Endothelial cell of umbilical vein (primary cell): ENCODE measurements at regions not wholly inside any gene's neighbourhood (a gene's known extent, or its start where the extent isn't known, plus 50 kb on each side); places are given as distances from the start of the nearest gene placed in this dataset.

Source experiments
- BruUV-seq: library from RNA; stranded (reverse); fragments of 400-500 nt; replicated peaks from 2 replicates; lab custom pipeline; 2021; lab: Mats Ljungman, UMichigan
- CTCF ChIA-PET: fragments of 300-600, 350-600 bp; sonication (Branson Sonifier 250); formaldehyde crosslinking; loops from one replicate; lab custom pipeline; 2021; ENCODE audit warnings: antibody characterized with exemption, inconsistent platforms; lab: Charles Lee
- POLR2A ChIA-PET: fragments of 300-600, 350-600 bp; sonication (Branson Sonifier 250); formaldehyde crosslinking; loops from one replicate; lab custom pipeline; 2021; ENCODE audit warnings: antibody characterized with exemption, inconsistent platforms; lab: Charles Lee
- DNase-seq: peaks from one replicate; pipeline ENCODE4 v3.0.0-alpha.2; 2011; ENCODE audit warnings: low read depth, low spot score
- FAIRE-seq: peaks from 2 replicates; lab custom pipeline; 2011; peaks lifted over from hg19 to GRCh38; lab: Jason Lieb, UNC
- H2AFZ ChIP-seq: 2 replicates; pipeline ENCODE4 v1.6.0; 2012; ENCODE audit warnings: low read depth, low read length, control low read depth, inconsistent platforms
- H3K27ac ChIP-seq: 2 replicates; pipeline ENCODE4 v1.5.1; 2011; ENCODE audit warnings: low read depth, mild to moderate bottlenecking, control low read depth, low read length, moderate library complexity; ENCODE audit not compliant: insufficient read depth
- H3K27me3 ChIP-seq, 2 experiments: 2 replicates each; pipeline versions ENCODE4 v1.6.0 to v1.6.1; 2011; ENCODE audit warnings: low read length in 2 of 2, mixed read lengths in 1 of 2; ENCODE audit not compliant: control insufficient read depth in 2 of 2, insufficient read depth in 2 of 2
- H3K36me3 ChIP-seq, 2 experiments: 2 replicates in 1 of 2; 3 replicates in 1 of 2; pipeline ENCODE4 v1.5.1; 2011; ENCODE audit warnings: low read length in 2 of 2, mild to moderate bottlenecking in 1 of 2, moderate library complexity in 1 of 2; ENCODE audit not compliant: control insufficient read depth in 2 of 2, insufficient read depth in 2 of 2; ENCODE audit errors: extremely low read depth in 1 of 2
- H3K4me1 ChIP-seq: 3 replicates; pipeline ENCODE4 v1.5.1; 2011; ENCODE audit warnings: mild to moderate bottlenecking, low read length; ENCODE audit not compliant: control insufficient read depth, insufficient read depth; ENCODE audit errors: extremely low read depth
- H3K4me2 ChIP-seq: 2 replicates; pipeline ENCODE4 v1.6.1; 2011; ENCODE audit warnings: low read length, control low read depth, mixed read lengths; ENCODE audit not compliant: insufficient read depth
- H3K4me3 ChIP-seq, 3 experiments: fragments of 200-600 bp in 1 of 3; sonication (generic), shearing (Covaris generic) in 1 of 3; replicated peaks in 1 of 3; 2 replicates each; pipeline ENCODE4 v1.5.1; 2011 to 2016; ENCODE audit warnings: control low read depth in 3 of 3, low read length in 3 of 3, mild to moderate bottlenecking in 2 of 3, inconsistent platforms in 1 of 3, low read depth in 1 of 3, moderate library complexity in 1 of 3; ENCODE audit not compliant: insufficient read depth in 1 of 3
- H3K79me2 ChIP-seq: 2 replicates; pipeline ENCODE4 v1.6.0; 2012; ENCODE audit warnings: low read length, inconsistent platforms; ENCODE audit not compliant: control insufficient read depth, insufficient read depth
- H3K9ac ChIP-seq: replicated peaks from 2 replicates; pipeline ENCODE3; 2011; ENCODE audit warnings: low read length, control low read depth; ENCODE audit not compliant: insufficient read depth; ENCODE audit errors: extremely low read depth
- H3K9me1 ChIP-seq: replicated peaks from 3 replicates; pipeline ENCODE4 v1.6.0; 2011; ENCODE audit warnings: mild to moderate bottlenecking, low read length; ENCODE audit not compliant: control insufficient read depth, insufficient read depth; ENCODE audit errors: extremely low read depth
- H3K9me3 ChIP-seq: replicated peaks from 2 replicates; pipeline ENCODE4 v1.5.1; 2012; ENCODE audit warnings: low read length, inconsistent platforms; ENCODE audit not compliant: control insufficient read depth, insufficient read depth
- H4K20me1 ChIP-seq: replicated peaks from 2 replicates; pipeline ENCODE3; 2011; ENCODE audit warnings: mild to moderate bottlenecking, low read length; ENCODE audit not compliant: control insufficient read depth, insufficient read depth; ENCODE audit errors: extremely low read depth
- EZH2 ChIP-seq: IDR thresholded peaks from 2 replicates; pipeline ENCODE4 v1.6.1; 2012; ENCODE audit warnings: borderline replicate concordance, low read depth, mild to moderate bottlenecking, moderate library complexity, low read length, inconsistent platforms; ENCODE audit not compliant: severe bottlenecking
- FOS ChIP-seq: IDR thresholded peaks from 2 replicates; pipeline ENCODE4 v1.6.1; 2011; ENCODE audit warnings: mild to moderate bottlenecking, low read length, moderate library complexity, borderline replicate concordance; ENCODE audit not compliant: insufficient read depth
- GATA2 ChIP-seq: IDR thresholded peaks from 2 replicates; pipeline ENCODE4 v1.7.0; 2011; ENCODE audit warnings: low read depth, mild to moderate bottlenecking, moderate library complexity, mixed read lengths, low read length; ENCODE audit not compliant: insufficient read length, insufficient read depth
- JUN ChIP-seq: IDR thresholded peaks from 2 replicates; pipeline ENCODE4 v1.6.1; 2011; ENCODE audit warnings: borderline replicate concordance, low read depth; ENCODE audit not compliant: insufficient read length, insufficient read depth
- MYC ChIP-seq: IDR thresholded peaks from one replicate; pipeline ENCODE4 v1.6.1; 2011; ENCODE audit warnings: mild to moderate bottlenecking, low read depth, low read length
- POLR2A ChIP-seq: IDR thresholded peaks from 2 replicates; pipeline ENCODE4 v1.6.1; 2012; ENCODE audit warnings: low read depth, mild to moderate bottlenecking, control low read depth, low read length
- POLR2AphosphoS5 ChIP-seq: IDR thresholded peaks from 2 replicates; pipeline ENCODE4 v1.6.1; 2012; ENCODE audit warnings: low read depth, mild to moderate bottlenecking, control low read depth, low read length, moderate library complexity; ENCODE audit not compliant: insufficient read depth
- dilution Hi-C: fragments of 300-500 bp; cut with MboI; formaldehyde crosslinking; loops from one replicate; pipeline ENCODE4 v1.15.0; 2019; ENCODE audit warnings: low sequenced_read_pairs; ENCODE audit not compliant: extremely low pct_ligation_motif_present
- intact Hi-C: fragments of 100-400 bp; cut with micrococcal nuclease; formaldehyde crosslinking; loops from one replicate; pipeline ENCODE4 v1.10.0; 2022
- TF ChIP-seq, protein P1 (sequence below): IDR thresholded peaks from 2 replicates; pipeline ENCODE4 v1.6.1; 2011; ENCODE audit not compliant: insufficient read depth, insufficient read length
- TF ChIP-seq, protein P2 (sequence below), 2 donors: IDR thresholded peaks; 1 replicate in 1 of 2; 2 replicates in 1 of 2; pipeline ENCODE4 v1.5.1; 2011; ENCODE audit warnings: low read length in 2 of 2, mild to moderate bottlenecking in 2 of 2, moderate library complexity in 2 of 2, control low read depth in 1 of 2, inconsistent platforms in 1 of 2, low read depth in 1 of 2; ENCODE audit not compliant: insufficient read depth in 1 of 2; ENCODE audit errors: extremely low read depth in 1 of 2

DNA sequence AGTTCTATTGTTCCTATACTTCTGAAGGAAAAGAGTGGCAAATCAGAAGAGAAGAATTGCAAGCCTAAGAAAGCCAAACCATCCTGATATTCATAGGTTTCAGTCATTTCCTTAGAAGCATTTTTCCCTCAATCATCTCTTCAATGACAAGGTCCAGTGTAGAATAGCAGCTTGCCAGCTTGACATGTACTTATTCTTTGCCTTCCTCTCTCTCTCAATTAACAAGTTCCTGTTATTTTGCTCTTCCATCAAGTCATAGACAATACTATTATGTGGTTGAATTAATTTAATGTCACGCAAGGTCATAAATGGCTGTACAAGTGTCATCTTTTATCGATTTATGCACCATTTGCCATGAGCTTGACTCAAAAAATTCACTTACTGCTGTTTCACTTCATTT, 216.3 kb upstream of the MBL2 start:
- POLR2A ChIA-PET, result no interaction called here
- no peaks in the 10 kb centered on the region for H3K4me1 ChIP-seq
- H3K4me3 ChIP-seq, result no peak overlapping the region
- intact Hi-C loops, result no loop called here
- DNase-seq, result no peak
- no peaks in the 10 kb centered on the region for H3K27me3 ChIP-seq
- H2AFZ ChIP-seq, result no peak overlapping the region
- no peaks in the 10 kb centered on the region for H3K36me3 ChIP-seq
- no peaks in the 10 kb centered on the region for H3K9me1 ChIP-seq
- no peaks in the 10 kb centered on the region for H4K20me1 ChIP-seq
- no peak overlapping the region for H3K27ac ChIP-seq
- no TSS peak for BruUV-seq
- CTCF ChIA-PET, result no interaction called here
- no peak for FAIRE-seq
- no peak overlapping the region for H3K4me2 ChIP-seq
- no peaks in the 10 kb centered on the region for H3K79me2 ChIP-seq
- no peaks in the 10 kb centered on the region for H3K9me3 ChIP-seq
- no peak overlapping the region for H3K9ac ChIP-seq
- dilution Hi-C loops, result no loop called here
- no peak for TF ChIP-seq POLR2AphosphoS5
- no peak for TF ChIP-seq EZH2
- no peak for TF ChIP-seq GATA2
- no peak for TF ChIP-seq JUN
- TF ChIP-seq FOS, result no peak
- TF ChIP-seq, protein P1, sequence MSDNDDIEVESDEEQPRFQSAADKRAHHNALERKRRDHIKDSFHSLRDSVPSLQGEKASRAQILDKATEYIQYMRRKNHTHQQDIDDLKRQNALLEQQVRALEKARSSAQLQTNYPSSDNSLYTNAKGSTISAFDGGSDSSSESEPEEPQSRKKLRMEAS, result no peak
- TF ChIP-seq, protein P2, sequence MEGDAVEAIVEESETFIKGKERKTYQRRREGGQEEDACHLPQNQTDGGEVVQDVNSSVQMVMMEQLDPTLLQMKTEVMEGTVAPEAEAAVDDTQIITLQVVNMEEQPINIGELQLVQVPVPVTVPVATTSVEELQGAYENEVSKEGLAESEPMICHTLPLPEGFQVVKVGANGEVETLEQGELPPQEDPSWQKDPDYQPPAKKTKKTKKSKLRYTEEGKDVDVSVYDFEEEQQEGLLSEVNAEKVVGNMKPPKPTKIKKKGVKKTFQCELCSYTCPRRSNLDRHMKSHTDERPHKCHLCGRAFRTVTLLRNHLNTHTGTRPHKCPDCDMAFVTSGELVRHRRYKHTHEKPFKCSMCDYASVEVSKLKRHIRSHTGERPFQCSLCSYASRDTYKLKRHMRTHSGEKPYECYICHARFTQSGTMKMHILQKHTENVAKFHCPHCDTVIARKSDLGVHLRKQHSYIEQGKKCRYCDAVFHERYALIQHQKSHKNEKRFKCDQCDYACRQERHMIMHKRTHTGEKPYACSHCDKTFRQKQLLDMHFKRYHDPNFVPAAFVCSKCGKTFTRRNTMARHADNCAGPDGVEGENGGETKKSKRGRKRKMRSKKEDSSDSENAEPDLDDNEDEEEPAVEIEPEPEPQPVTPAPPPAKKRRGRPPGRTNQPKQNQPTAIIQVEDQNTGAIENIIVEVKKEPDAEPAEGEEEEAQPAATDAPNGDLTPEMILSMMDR (IDR thresholded peaks at IDR 0.05; ENCODE audit: extremely low read depth in 1 of 2, insufficient read depth in 1 of 2, low read depth in 1 of 2, low read length in 2 of 2), result no peak
- no peak for TF ChIP-seq POLR2A
- TF ChIP-seq MYC, result no peak
